ENCODE measurements at regions not wholly inside any gene's neighbourhood (a gene's known extent, or its start where the extent isn't known, plus 50 kb on each side); places are given as distances from the start of the nearest gene placed in this dataset.

DNA sequence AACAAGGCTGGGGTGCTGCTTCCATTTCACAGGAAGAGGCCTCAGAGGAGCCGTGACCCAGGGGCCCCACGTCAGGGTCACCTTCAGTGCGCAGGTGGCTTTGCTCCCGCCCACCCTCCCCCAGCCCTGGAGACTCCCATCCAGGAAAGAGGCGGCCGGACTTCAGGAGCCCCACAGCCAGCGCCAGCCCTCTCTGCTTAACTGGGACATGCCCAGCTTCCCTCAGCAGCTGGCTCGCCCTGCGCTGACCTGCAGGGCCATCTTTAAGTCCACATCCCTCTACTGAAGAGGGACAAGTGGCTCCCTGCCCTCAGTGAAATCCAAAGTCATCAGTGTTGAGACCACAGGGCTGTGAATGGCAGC lies 141.9 kb upstream of the PPP2R2D start:
- no peaks in the 10 kb centered on the region for H3F3A ChIP-seq (ENCODE audit: insufficient read depth, low read length, poor library complexity, severe bottlenecking)
- no peaks in the 10 kb centered on the region for H4K20me1 ChIP-seq (ENCODE audit: insufficient read depth)
- no peak overlapping the region for H3K27ac ChIP-seq (ENCODE audit: low read length)
- H2AFZ ChIP-seq (ENCODE audit: low read depth, low read length): no peak overlapping the region
- no peaks in the 10 kb centered on the region for H3K79me2 ChIP-seq (replicated peaks; ENCODE audit: insufficient read depth, low read length)
- H3K4me3 ChIP-seq (ENCODE audit: low read length): no peak overlapping the region
- TF ChIP-seq CTCF (IDR thresholded peaks at IDR 0.05; ENCODE audit: poor library complexity, severe bottlenecking) (no peak), TAF1 (IDR thresholded peaks at IDR 0.05; ENCODE audit: low read depth) (no peak), EZH2 (IDR thresholded peaks at IDR 0.05; ENCODE audit: borderline replicate concordance, insufficient read depth, low read length, poor library complexity, severe bottlenecking) (no peak), SMC3 (conservative IDR thresholded peaks at IDR 0.05; ENCODE audit: poor library complexity) (no peak)
- TF ChIP-seq, protein P1, sequence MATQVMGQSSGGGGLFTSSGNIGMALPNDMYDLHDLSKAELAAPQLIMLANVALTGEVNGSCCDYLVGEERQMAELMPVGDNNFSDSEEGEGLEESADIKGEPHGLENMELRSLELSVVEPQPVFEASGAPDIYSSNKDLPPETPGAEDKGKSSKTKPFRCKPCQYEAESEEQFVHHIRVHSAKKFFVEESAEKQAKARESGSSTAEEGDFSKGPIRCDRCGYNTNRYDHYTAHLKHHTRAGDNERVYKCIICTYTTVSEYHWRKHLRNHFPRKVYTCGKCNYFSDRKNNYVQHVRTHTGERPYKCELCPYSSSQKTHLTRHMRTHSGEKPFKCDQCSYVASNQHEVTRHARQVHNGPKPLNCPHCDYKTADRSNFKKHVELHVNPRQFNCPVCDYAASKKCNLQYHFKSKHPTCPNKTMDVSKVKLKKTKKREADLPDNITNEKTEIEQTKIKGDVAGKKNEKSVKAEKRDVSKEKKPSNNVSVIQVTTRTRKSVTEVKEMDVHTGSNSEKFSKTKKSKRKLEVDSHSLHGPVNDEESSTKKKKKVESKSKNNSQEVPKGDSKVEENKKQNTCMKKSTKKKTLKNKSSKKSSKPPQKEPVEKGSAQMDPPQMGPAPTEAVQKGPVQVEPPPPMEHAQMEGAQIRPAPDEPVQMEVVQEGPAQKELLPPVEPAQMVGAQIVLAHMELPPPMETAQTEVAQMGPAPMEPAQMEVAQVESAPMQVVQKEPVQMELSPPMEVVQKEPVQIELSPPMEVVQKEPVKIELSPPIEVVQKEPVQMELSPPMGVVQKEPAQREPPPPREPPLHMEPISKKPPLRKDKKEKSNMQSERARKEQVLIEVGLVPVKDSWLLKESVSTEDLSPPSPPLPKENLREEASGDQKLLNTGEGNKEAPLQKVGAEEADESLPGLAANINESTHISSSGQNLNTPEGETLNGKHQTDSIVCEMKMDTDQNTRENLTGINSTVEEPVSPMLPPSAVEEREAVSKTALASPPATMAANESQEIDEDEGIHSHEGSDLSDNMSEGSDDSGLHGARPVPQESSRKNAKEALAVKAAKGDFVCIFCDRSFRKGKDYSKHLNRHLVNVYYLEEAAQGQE (IDR thresholded peaks at IDR 0.05; ENCODE audit: borderline replicate concordance): no peak
- no peaks in the 10 kb centered on the region for H3K9me3 ChIP-seq (ENCODE audit: low read length)
- no peak overlapping the region for H3K9ac ChIP-seq (ENCODE audit: low read length)
- no peaks in the 10 kb centered on the region for H3K36me3 ChIP-seq (ENCODE audit: insufficient read depth, low read length)
- no peak overlapping the region for H3K4me2 ChIP-seq (ENCODE audit: low read length)
- H3K9me2 ChIP-seq (ENCODE audit: insufficient read depth, low read length): no peaks in the 10 kb centered on the region
- no peaks in the 10 kb centered on the region for H3K27me3 ChIP-seq (ENCODE audit: insufficient read depth, low read depth, low read length)

- no peaks in the 10 kb centered on the region for H3K9me2 ChIP-seq (ENCODE audit: insufficient read depth, low read length)
- no peak overlapping the region for H3K27ac ChIP-seq (ENCODE audit: low read length)
Measured at GRCh38 chr10:131759347-131759746, 141.5 kb upstream of the PPP2R2D start.

More at GRCh38 chr10:131759347-131759746, 141.5 kb upstream of the PPP2R2D start:
- Histone ChIP-seq H2AFZ (ENCODE audit: low read depth, low read length) (no peak overlapping the region), H3K9me3 (ENCODE audit: low read length) (no peaks in the 10 kb centered on the region), H3F3A (ENCODE audit: insufficient read depth, low read length, poor library complexity, severe bottlenecking) (no peaks in the 10 kb centered on the region), H3K4me3 (ENCODE audit: low read length) (no peak overlapping the region), H3K36me3 (ENCODE audit: insufficient read depth, low read length) (no peaks in the 10 kb centered on the region), H3K79me2 (replicated peaks; ENCODE audit: insufficient read depth, low read length) (no peaks in the 10 kb centered on the region), H4K20me1 (ENCODE audit: insufficient read depth) (no peaks in the 10 kb centered on the region), H3K4me2 (ENCODE audit: low read length) (no peak overlapping the region), H3K9ac (ENCODE audit: low read length) (no peak overlapping the region), H3K27me3 (ENCODE audit: insufficient read depth, low read depth, low read length) (no peaks in the 10 kb centered on the region)
- no peak for TF ChIP-seq CTCF (IDR thresholded peaks at IDR 0.05; ENCODE audit: poor library complexity, severe bottlenecking)
- no peak for TF ChIP-seq SMC3 (conservative IDR thresholded peaks at IDR 0.05; ENCODE audit: poor library complexity)
- TF ChIP-seq, protein P1 (IDR thresholded peaks at IDR 0.05; ENCODE audit: borderline replicate concordance): no peak
- TF ChIP-seq EZH2 (IDR thresholded peaks at IDR 0.05; ENCODE audit: borderline replicate concordance, insufficient read depth, low read length, poor library complexity, severe bottlenecking): no peak
- no peak for TF ChIP-seq EP300 (conservative IDR thresholded peaks at IDR 0.05; ENCODE audit: poor library complexity, severe bottlenecking)
- TF ChIP-seq MXI1 (conservative IDR thresholded peaks at IDR 0.05; ENCODE audit: poor library complexity, severe bottlenecking): no peak
- no peak for TF ChIP-seq RAD21 (conservative IDR thresholded peaks at IDR 0.05)
- no peak for TF ChIP-seq POLR2AphosphoS5 (IDR thresholded peaks at IDR 0.05)
- no peak for TF ChIP-seq TAF1 (IDR thresholded peaks at IDR 0.05; ENCODE audit: low read depth)
